Fibroblast of lung (primary cell): ENCODE measurements at regions not wholly inside any gene's neighbourhood (a gene's known extent, or its start where the extent isn't known, plus 50 kb on each side); places are given as distances from the start of the nearest gene placed in this dataset.

Experiments
- DNase-seq, 2 donors: peaks; one replicate each; pipeline versions ENCODE4 v3.0.0 to v3.0.0-alpha.2; 2010; ENCODE audit warnings: low read depth in 2 of 2
- H2AFZ ChIP-seq: 2 replicates; pipeline ENCODE4 v1.5.1; 2012; ENCODE audit warnings: low read length, control low read depth, inconsistent platforms
- H3K27ac ChIP-seq: 2 replicates; pipeline ENCODE4 v1.5.1; 2011; ENCODE audit warnings: low read length, control low read depth; ENCODE audit not compliant: insufficient read depth
- H3K27me3 ChIP-seq: 2 replicates; pipeline ENCODE4 v1.5.1; 2011; ENCODE audit warnings: mild to moderate bottlenecking, low read length; ENCODE audit not compliant: control insufficient read depth, insufficient read depth
- H3K36me3 ChIP-seq: 2 replicates; pipeline ENCODE4 v1.5.1; 2011; ENCODE audit warnings: low read length; ENCODE audit not compliant: control insufficient read depth, insufficient read depth
- H3K4me1 ChIP-seq: 2 replicates; pipeline ENCODE4 v1.5.1; 2011; ENCODE audit warnings: low read length; ENCODE audit not compliant: control insufficient read depth, insufficient read depth; ENCODE audit errors: extremely low read depth
- H3K4me2 ChIP-seq: 2 replicates; pipeline ENCODE4 v1.5.1; 2011; ENCODE audit warnings: low read length, control low read depth; ENCODE audit not compliant: insufficient read depth; ENCODE audit errors: extremely low read depth
- H3K4me3 ChIP-seq, 4 experiments: fragments of 200-600 bp in 1 of 4; sonication (generic) in 1 of 4; replicated peaks in 1 of 4; 2 replicates each; pipeline ENCODE4 v1.5.1; 2011 to 2016; ENCODE audit warnings: low read length in 4 of 4, low read depth in 3 of 4, mild to moderate bottlenecking in 3 of 4, control low read depth in 2 of 4, inconsistent platforms in 1 of 4, mixed read lengths in 1 of 4; ENCODE audit not compliant: insufficient read depth in 1 of 4; ENCODE audit errors: control extremely low read depth in 1 of 4
- H3K79me2 ChIP-seq: 2 replicates; pipeline ENCODE4 v1.5.1; 2012; ENCODE audit warnings: mild to moderate bottlenecking, low read length, inconsistent platforms; ENCODE audit not compliant: control insufficient read depth, insufficient read depth
- H3K9ac ChIP-seq: 2 replicates; pipeline ENCODE4 v1.5.1; 2011; ENCODE audit warnings: mild to moderate bottlenecking, low read length, control low read depth; ENCODE audit not compliant: insufficient read depth
- H3K9me3 ChIP-seq: 2 replicates; pipeline ENCODE4 v1.5.1; 2012; ENCODE audit warnings: low read depth, low read length; ENCODE audit not compliant: control insufficient read depth, insufficient read depth
- H4K20me1 ChIP-seq: 2 replicates; pipeline ENCODE4 v1.5.1; 2011; ENCODE audit warnings: low read length; ENCODE audit not compliant: control insufficient read depth, insufficient read depth; ENCODE audit errors: extremely low read depth
- EZH2 ChIP-seq: IDR thresholded peaks from 2 replicates; pipeline ENCODE4 v1.5.1; 2012; ENCODE audit warnings: low read length, control low read depth, mild to moderate bottlenecking; ENCODE audit errors: missing control alignments
- TF ChIP-seq, protein P1 (sequence below), 2 donors: IDR thresholded peaks in 1 of 2; conservative IDR thresholded peaks in 1 of 2; 1 replicate in 1 of 2; 2 replicates in 1 of 2; pipeline ENCODE4 v1.5.1; 2011 to 2012; ENCODE audit warnings: low read length in 2 of 2, control low read depth in 1 of 2, inconsistent platforms in 1 of 2, low read depth in 1 of 2, mild to moderate bottlenecking in 1 of 2

DNA sequence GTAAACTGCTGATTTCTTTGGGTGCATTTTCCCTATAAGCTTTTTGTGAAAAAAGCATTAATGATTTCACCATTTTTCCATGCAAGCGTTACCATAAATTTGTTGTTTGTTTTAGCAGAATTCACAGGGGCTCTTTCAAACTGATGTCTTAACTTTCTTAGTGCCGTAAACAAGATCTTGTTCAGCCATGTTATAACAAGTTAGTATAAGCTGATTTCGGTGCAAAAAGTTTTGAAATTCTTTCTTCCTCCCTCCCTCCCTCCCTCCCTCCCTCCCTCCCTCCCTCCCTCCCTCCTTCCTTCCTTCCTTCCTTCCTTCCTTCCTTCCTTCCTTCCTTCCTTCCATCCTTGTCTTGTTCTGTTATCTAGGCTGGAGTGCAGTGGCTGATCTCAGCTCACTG, 71.7 kb upstream of the CHORDC1 start:
- Histone ChIP-seq H3K27me3 (no peaks in the 10 kb centered on the region), H3K4me3 (no peak overlapping the region), H3K36me3 (no peaks in the 10 kb centered on the region), H2AFZ (no peak overlapping the region), H3K9me3 (no peaks in the 10 kb centered on the region), H3K9ac (no peak overlapping the region), H3K27ac (no peak overlapping the region), H3K4me2 (no peak overlapping the region), H4K20me1 (no peaks in the 10 kb centered on the region), H3K4me1 (no peaks in the 10 kb centered on the region), H3K79me2 (no peaks in the 10 kb centered on the region)
- DNase-seq, result no peak
- TF ChIP-seq, protein P1, sequence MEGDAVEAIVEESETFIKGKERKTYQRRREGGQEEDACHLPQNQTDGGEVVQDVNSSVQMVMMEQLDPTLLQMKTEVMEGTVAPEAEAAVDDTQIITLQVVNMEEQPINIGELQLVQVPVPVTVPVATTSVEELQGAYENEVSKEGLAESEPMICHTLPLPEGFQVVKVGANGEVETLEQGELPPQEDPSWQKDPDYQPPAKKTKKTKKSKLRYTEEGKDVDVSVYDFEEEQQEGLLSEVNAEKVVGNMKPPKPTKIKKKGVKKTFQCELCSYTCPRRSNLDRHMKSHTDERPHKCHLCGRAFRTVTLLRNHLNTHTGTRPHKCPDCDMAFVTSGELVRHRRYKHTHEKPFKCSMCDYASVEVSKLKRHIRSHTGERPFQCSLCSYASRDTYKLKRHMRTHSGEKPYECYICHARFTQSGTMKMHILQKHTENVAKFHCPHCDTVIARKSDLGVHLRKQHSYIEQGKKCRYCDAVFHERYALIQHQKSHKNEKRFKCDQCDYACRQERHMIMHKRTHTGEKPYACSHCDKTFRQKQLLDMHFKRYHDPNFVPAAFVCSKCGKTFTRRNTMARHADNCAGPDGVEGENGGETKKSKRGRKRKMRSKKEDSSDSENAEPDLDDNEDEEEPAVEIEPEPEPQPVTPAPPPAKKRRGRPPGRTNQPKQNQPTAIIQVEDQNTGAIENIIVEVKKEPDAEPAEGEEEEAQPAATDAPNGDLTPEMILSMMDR (conservative IDR thresholded peaks at IDR 0.05 in 1 of 2, IDR thresholded peaks at IDR 0.05 in 1 of 2; ENCODE audit: low read depth in 1 of 2, low read length in 2 of 2), result no peak
- no peak for TF ChIP-seq EZH2

DNA sequence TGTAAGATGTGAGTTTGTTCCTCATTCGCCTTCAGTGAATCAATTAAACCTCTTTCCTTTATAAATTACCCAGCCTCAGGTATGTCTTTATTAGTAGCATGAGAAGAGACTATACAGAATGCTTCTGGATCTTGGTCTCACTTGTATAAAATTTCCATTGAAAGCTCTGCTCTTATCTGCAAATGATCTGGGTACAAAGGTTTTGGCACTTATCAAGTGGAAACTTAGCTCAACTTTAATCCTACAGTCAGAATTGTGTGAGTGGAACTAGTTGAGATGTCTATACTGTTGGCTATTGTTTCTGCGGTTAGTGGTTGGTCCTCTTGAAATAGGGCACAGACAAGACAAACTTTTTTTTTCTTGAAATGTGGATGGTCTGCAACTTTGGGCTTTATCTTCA, 71.2 kb upstream of the CHORDC1 start:
- H3K4me3 ChIP-seq, result no peak overlapping the region
- no peak overlapping the region for H2AFZ ChIP-seq
- no peaks in the 10 kb centered on the region for H3K27me3 ChIP-seq
- no peak for DNase-seq
- H3K4me1 ChIP-seq, result no peaks in the 10 kb centered on the region
- no peaks in the 10 kb centered on the region for H4K20me1 ChIP-seq
- H3K9me3 ChIP-seq, result no peaks in the 10 kb centered on the region
- TF ChIP-seq, protein P1 (conservative IDR thresholded peaks at IDR 0.05 in 1 of 2, IDR thresholded peaks at IDR 0.05 in 1 of 2; ENCODE audit: low read depth in 1 of 2, low read length in 2 of 2), result no peak
- no peak for TF ChIP-seq EZH2
- H3K36me3 ChIP-seq, result no peaks in the 10 kb centered on the region
- H3K4me2 ChIP-seq, result no peak overlapping the region
- H3K27ac ChIP-seq, result no peak overlapping the region
- H3K9ac ChIP-seq, result no peak overlapping the region
- no peaks in the 10 kb centered on the region for H3K79me2 ChIP-seq

DNA sequence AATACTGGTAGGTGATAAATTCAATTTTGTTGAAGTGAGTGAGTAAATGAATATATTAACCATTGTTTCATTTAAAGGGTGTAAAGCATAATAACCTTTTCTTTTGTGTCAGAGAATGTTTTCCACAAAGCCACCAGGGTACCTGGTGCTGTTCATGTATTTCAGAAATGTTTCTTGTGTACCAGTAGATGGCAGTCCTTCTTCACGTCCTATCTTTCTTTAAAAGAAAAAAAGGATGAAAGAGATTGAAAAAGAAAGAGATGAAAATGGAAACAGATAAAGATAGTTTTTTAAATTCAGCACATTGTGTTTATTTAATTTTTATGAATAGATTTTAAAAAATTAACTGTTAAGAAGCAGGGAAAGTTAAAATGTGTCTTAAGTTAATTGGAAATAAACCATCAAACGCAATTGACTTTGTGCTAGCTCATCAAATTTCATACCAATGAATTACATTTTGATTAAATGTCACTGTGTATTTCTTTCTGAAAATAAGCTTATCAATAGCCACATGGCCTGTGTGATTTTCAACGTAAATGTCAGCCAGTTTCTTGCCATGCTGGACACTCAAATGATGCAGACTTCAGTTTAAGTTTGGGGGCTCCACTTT, 65.5 kb upstream of the CHORDC1 start:
- no peak overlapping the region for H3K9ac ChIP-seq
- H2AFZ ChIP-seq, result no peak overlapping the region
- H3K27ac ChIP-seq, result no peak overlapping the region
- H3K27me3 ChIP-seq, result no peaks in the 10 kb centered on the region
- TF ChIP-seq EZH2, result no peak
- TF ChIP-seq, protein P1 (conservative IDR thresholded peaks at IDR 0.05 in 1 of 2, IDR thresholded peaks at IDR 0.05 in 1 of 2; ENCODE audit: low read depth in 1 of 2, low read length in 2 of 2), result peak in 1 of 2 donors; percentile 49
- no peaks in the 10 kb centered on the region for H3K79me2 ChIP-seq
- no peaks in the 10 kb centered on the region for H4K20me1 ChIP-seq
- H3K36me3 ChIP-seq, result no peaks in the 10 kb centered on the region
- no peak overlapping the region for H3K4me3 ChIP-seq
- peak; percentile 16 to 38 for DNase-seq
- no peak overlapping the region for H3K4me2 ChIP-seq
- no peaks in the 10 kb centered on the region for H3K9me3 ChIP-seq
- H3K4me1 ChIP-seq, result no peaks in the 10 kb centered on the region
